ENCODE measurements at regions not wholly inside any gene's neighbourhood (a gene's known extent, or its start where the extent isn't known, plus 50 kb on each side); places are given as distances from the start of the nearest gene placed in this dataset.
A peak's percentile ranks its signal among the peaks of the same experiment; 100 is the strongest.

DNA sequence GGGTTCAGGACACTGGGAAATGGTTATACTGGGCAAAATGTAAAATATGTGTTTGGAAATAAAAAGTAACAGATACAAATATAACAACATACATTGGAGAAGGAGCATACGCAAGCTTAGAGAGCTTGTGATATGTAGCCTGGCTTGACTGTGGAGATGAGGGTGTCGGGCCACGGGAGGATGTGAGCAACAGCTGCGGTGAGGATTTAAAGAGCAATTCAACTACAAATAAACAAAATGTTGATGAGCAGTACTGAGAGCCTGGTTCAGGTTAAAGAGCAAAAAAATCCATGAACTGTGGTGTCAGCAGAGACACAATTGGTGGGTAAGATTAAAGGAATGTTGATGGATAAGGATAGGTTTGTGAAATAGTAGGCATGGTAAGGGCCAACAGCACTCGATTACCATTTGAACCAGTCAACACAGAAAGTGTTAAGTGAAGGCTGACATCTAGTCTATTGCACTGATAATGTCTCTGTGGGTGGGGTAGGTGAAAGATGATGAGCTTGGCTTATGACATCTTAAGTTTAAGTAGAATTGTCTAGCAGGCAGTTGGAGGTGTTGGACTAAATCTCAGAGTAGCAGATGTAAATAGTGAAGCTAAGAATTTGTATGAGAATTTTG is 723.2 kb downstream of the EPM2A start:
- DNase-seq, result no peak

DNA sequence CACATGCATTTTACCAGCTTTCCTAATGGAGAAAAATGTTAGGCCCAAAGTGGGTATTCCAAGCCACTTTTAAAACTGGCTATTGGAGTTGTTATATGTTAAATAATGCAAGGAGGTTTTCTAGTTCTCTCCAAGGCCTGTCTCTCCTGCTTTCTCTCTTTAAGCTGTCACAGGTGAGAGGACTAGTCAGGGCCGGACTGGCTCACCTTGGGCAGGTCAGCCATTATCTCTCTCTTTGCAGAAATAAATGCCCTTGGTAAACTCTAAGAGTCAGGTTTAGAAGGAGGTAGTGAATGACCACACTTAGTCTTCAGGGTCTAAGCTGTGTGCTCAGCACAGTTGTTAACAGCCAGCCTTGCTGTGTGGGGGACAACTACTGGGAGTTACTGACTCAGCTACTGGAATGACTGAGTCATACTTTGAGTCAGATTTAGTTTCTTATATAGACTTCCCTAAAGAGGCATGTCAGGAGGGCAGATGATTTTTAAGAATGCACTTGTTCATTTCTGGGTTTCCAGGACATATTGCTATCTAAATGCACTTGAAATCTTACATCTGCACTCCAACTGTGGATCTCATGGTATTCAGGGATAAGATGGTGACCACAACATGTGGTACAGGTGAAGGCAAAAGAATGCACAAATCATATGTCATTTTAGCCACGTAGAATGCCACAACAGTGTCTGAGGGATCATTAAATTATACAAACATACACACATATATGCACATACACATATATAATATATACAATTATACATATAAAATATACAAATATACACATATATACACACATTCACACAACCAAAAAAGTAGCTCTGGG is 719.4 kb downstream of the EPM2A start:
- DNase-seq, result peak in 1 of 2 donors; percentile 11

DNA sequence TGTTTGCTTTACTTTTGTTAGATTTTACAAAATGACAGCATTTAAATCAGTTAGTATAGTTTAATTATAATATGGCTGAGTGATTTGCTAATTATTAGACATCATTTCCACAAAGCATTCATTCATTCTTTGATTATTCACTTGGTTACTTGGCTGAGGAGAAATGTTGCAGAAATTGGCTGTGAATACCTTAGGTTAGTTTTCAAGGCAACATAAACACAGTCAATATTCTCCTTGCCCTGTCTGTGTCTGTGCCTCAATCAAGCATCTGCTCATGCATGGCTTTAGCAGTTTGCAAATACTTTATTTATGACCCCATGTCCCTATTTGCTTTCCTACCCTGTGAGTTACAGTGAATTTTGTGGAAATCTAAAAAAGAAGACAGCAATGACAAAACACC is 718.3 kb downstream of the EPM2A start:
- no peak for DNase-seq

DNA sequence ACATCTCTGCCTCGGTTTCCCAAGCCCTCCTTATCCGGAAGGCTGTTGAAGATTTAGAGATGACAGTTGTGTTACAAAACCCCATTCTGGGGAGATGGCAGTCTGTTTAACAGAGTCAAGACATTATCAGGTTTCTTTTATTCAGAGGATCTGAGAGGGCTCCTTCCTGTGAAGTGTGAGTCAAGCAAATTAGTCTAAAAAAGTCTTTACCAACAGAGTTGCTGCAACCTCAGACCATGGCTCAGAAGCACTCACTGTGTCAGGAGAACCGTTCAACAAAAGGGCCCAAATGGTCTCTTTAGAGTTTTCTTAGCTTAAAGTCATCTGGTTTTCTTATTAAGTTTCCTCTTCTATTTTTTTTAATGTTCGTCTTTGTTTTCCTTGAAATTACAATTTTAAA is 717.8 kb downstream of the EPM2A start:
- DNase-seq, result no peak

DNA sequence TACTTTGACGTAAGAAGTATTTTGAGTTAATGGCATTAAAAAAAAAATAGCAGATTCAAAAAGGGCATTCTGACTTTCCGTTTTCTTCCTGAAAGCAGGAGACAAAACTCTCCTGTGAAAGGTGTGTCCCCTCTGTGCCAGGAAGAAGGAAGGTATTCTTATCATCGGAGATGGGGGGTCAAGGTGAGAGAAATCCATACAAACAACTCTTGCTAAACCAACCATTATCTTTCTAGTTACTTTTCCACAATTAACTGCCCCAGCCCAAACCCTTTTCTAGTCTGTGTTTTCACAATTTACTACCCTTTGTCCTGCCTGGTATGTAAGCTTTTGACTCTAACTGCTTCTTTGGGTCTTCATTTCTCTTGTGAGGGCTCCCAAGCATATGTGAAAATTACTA is 717.3 kb downstream of the EPM2A start:
- no peak for DNase-seq

DNA sequence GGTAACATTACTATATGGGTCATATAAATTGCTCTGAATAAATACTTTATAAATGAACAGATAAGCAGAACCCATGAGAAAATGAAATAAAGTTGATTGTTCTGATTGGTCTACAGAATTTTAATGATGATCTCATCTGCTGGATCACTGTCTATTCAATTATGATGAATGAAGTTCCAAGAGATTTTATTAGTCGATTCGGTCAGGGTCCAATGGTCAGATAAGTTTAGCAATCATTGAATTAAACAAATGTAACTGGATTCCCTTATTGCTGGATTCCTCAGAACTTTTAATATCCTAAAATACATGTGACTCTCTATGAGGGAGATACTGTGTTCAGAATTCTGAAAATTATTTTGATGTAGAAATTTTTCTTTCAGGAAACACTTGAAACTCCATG is 715.2 kb downstream of the EPM2A start:
- DNase-seq, result no peak

DNA sequence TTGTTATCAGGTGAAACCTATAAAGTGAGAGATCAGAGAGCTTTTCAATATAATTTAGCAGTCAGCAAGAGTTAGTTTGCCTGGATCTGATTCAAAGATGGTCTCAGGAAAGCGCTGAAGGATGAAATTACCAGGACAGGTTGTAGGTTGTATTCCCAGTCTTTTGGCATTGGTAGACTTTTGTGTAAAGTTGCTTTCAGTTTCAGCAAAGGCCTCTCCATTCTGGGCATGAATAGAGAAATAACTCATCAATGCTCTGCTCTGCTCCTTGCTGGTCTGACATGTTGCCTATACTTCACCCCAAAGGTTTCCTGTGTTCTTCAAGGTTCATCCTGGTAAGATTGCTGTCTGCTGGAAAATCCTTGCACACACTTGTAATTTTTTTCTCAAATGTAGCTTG is 714.8 kb downstream of the EPM2A start:
- DNase-seq, result no peak

DNA sequence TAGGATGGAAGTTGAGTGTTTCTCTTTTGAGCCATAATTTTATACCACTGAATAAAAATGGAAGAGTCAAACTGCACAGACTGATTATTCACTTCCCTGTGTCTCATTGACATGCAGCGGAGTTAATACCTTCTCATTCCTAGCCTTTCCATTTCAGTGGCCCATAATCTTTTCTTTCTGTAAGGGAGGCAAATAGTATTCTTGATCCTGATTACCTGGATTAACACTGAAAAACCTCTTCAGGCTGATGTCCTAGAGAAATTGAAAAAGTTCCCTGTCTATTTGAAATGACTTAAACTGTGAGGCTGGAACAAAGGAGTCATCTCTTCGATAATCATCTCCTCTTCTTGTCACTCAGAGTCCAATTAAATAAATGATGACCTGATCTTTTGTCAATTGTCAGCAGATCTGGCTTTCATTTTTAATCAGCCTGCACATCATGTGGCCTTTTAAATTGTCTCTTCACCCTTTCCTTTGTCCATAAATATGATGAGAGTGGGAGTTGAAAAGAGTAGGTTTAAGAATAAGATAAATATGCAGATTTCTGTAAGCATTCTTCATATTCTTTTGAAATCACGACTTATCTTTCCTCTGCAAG is 713.0 kb downstream of the EPM2A start:
- DNase-seq, result no peak

DNA sequence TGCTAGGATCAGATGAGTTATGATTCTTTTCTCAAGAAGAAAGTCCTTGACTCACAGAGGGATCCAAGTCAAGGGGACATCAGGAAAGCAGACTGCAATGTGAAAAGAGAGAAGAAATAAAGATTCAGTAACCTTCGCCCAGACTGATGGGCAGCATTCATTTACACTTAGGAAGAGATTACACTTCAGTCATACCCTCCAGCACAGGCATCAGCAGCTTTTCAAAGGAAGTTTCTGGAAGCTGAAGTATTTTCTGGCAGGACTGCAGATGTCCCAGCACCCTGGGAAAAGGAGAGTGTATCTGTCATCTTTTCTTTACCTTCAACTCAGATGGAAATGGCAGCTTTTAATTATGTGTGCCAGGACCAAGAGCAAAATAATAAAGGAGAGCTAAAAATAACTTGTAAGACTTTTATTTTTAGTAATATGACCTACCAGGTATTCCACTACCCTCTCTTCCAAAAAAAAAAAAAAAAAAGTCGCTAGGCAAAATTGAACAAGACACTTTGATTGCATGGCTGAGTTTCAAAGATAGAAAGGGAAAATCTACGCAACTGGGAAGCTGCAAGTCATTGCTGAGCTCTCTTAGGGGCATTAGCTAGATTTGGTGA is 712.1 kb downstream of the EPM2A start:
- DNase-seq, result no peak

DNA sequence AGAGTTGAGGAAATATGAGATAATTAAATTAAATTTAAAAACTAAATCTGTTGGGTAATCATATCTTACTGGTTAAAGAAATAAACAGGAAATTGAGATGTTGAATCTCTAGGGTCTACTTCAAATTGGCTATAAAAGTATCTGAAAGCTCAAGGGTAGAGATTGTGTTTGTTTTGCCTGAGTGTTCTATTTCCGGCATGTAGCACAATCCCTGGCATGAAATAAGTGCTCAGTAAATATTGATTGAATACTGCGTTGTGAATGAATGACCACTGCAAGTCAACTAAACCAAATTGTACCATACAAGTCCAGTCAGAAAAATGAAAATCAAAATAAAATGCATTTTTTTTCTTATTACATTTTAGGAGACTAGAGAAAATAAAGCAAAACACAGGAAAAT is 709.8 kb downstream of the EPM2A start:
- no peak for DNase-seq

DNA sequence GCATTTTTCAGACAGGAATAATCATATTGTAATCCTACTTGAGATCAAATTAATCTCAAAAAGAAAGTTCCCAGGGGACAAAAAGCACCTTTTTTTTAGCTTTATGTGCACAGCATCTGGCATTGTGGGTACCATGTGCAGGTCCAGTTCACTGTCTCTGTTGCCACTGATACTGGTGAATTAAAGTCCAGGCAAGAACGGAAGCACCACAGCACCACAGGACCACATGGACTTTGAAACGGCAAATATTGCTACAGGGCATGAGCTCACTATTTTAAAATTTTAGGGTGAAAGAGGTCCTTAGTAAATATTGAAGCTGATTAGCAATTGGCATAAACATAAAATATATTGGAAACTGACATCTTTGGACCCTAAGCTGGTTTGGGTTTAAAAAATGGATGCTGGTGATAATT is 709.0 kb downstream of the EPM2A start:
- DNase-seq, result no peak

DNA sequence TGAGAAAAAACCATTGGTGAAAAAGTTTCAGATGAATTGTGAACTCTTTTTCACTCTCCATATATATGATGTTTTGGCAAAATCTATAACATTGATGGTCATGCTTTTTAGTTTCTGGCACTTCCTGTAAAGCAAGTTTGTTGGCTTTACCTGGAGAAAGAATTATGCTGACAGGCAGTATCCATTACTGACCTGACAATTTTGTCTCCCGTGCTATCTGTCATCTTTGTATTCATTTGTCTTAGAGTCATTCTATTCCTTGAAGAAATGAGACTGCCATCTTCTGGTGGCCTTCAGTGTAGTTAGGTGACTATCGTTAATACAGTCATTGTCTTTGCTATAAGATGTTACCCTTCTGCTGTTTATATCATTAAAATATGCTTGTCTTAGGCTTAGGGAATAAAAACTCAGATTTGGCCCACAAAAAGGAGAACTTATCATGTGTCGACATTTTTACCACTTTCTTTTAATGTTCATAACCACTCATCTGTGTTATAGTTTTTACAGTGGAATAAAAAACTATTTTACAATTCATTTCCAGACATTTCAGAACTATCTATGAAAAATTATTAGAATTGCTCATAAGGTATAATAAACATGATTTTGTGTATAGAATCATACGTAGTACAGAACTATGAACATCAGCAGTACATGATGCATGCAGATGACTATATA is 707.0 kb downstream of the EPM2A start:
- DNase-seq, result no peak

DNA sequence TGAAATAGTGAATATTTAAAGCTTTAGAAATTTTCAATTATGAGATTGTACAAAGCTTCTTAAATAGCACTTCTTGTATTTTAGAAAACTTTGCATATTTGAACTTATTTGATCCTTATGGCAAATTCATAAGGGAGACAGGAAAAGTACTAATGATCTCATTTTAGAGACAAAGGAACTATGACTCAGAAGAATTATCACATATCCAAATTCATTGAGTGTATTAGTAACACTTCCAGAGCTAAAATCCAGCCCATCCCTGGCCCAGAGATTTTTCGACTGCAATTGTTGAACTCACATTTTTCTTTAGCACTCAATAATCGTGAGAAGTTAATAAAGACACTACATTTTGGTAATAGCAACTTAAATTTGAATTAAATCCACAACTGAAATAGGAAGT is 704.3 kb downstream of the EPM2A start:
- no peak for DNase-seq

DNA sequence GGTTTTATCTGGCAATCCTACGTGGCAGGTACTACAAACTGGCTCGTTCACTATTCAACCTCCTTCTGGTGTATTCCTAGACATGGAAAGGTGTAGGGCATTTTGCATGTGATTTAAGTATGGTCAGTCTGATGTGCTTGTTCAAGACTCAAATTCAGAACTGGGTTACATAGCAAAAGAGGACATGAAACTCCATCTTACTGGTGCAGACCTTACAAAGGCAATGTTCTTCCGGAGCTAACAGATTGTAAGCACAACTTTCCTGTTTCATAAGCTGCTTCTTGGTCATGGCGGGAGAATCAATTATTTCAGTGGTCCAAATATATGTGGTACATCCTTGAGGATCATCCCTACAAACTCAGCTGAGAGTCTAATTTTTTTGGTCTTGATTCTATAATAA is 703.4 kb downstream of the EPM2A start:
- DNase-seq, result no peak

DNA sequence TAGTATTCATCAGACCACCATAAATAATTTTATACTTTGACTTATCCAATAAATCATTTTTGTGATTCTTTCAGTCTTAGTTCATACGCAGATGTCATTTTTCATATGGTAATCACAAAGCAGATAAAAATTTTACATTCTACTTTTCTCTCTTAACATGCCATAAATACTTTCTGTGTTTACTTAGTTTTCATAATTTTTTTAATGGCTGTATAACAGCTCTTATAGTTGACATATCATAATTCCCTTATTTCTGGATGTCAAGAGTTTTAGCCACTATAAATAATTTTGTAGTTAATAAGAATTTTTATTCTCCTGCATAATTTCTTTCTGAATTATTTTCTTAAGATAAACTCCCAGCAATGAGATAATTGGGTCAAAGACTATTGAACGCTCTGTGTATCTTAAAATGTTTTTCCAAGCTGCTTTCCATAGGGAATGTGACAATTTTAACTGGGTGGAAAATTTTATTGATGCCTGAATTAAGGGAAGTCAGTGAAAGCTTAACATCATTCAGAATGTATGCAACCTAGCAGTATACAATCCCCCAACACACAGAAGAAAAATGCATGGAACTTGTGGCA is 702.7 kb downstream of the EPM2A start:
- DNase-seq, result no peak

DNA sequence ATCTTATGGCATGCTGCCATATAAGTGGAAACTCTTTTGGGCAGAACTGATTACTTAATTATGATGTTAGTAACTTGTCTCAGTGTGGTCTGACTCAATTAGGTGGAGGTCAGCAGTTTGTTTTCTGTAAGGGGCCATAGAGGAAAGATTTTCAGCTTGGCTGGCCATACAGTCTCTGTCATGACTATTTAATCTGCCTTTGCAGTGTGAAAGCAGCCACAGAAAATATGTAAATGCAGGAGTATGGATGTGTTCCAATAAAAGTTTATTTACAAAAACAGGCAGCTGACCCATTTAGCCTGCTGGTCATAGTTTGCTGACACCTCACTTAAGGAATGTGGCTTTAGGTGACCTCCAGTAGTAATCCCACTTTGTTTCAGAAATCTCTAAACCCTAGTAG is 700.7 kb downstream of the EPM2A start:
- no peak for DNase-seq

DNA sequence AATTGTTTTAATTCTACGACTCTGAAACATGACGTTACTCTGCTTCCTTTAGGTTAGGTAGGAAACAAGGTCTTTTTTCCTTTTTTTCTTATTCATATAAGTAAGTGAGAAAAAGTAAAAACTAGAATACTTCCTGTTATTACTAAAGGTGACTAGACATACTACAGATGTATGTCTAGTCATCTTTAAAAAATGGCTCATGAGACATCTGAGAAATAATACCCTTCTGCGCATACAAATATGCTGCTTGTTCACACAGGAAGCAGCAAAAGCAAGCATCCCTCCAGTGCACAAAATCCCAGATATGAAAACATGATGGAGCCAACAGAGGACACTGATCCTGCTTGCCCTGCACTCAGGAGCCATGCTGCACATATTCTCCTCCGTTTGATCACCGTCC is 699.1 kb downstream of the EPM2A start:
- DNase-seq, result no peak

DNA sequence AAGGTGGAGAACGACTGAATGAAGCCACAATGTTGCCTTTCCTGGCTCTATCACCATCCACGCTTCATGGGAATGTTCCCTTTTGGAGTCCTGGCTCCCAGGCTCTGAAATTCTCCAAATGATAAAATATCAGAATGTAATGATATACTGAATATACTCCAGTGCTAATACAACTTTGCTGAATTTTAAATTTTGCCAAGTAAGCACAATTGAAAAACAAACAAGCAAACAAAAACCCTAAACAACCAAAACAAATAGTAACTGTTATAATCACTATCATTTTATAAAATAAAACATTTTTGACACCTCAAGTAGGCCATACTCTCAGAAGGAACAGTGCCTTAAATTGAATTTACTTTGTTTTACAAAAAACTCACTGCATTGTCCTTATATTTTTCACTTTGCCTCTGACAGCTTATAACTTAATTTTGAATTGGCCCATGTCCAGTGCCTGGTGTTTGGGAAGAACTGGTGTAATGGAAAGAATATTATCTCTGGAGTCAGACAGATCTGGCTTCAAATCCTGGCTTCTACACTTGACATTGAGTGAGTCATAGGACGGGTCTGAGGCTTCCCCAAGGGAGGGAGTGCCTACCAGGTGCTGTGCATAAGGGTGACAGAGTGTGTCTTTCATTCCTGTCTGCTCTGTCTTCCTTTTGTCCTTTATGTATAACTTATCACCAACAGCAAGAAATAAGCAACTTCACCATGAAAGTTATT is 698.3 kb downstream of the EPM2A start:
- no peak for DNase-seq

DNA sequence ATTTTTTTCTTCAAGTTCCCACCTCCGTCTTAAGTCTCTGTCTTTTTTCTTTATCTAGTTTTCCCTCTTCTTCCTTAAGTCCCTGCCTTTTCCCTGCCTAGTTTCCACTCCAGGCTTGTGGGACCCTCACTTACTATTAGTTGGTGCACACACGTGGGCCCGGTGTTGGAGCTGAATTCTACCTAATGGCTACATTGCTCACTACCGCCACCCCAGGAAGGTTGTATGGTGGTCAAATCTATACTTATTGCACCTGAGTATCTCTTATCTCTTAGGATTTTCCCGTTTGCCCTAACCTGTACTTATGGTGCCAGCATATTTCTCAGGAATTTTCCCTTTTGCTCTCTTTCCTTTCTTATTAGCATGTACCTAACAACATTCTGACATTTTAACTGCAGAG is 692.8 kb downstream of the EPM2A start:
- DNase-seq, result no peak

DNA sequence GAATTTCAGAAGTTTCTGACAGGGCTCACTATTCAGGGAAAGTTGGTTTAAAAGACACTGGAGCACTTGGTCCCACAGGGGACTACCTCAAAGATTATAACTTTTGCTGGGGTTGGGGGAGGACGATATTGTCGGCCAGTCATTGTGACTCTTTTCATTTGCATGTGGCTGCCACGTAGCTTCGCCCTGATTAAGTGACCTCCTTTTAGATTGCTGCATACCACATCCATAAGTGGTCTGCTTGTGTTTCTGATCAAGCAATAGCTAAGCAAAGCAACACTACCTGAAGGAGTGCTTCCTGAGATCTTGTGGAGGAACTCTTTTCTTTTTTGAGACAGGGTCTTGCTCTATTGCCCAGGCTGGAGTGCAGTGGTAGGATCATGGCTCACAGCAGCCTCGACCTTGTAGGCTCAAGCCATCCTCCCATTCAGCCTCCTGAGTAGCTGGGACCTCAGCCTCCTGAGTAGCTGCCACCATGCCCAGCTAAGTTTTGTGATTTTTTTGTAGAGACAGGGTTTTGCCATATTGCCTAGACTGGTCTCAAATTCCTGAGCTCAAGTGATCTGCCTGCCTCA is 691.3 kb downstream of the EPM2A start:
- no peak for DNase-seq

DNA sequence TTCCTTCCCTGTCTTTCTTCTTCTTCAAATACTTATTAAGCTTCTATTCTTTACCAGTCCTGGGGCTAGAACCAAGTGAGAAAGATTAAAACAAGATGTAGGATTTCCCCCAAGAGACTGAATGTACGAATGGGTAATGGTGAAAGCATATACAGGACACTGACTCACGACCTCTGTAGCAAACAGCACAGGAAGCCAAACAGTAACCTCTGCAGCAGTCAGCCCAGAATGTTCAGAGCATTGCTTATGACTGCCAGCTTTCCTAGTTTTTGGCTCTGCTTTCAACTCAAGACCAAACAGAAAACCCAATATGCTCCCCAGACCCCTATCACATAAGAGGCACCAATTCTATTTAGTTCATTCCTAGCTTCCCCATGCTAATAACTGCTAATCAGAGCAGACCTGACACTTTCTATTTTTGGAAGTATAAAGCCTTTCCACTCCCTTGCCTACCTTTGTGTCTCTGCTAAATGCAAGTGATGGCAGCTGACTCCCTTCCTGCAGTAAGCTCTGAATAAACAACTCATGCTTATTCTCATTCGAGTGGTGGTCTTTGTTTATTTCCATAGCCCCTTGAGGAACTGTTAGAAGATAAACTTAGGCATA is 690.6 kb downstream of the EPM2A start:
- no peak for DNase-seq

DNA sequence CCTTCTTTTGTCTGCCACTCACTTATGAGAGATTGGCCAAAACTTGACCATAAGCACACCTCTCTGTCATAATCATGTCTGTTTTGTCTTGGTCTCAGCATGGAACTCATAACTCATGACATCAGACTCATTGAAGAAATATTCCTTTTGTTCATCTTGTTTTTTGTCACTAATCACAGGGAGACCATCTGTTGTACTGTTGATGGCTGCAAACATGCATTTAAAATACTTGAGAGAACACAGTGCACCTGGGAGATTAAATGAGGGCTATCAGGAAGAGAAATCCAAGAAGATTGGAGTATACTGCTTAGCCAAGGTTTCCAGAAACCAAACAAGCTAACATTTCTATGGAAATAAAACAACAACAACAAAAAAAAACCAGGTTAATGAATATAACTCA is 689.7 kb downstream of the EPM2A start:
- no peak for DNase-seq
